ENCODE measurements at regions not wholly inside any gene's neighbourhood (a gene's known extent, or its start where the extent isn't known, plus 50 kb on each side); places are given as distances from the start of the nearest gene placed in this dataset.

GRCh38 chr22:45083659-45084305, 74.0 kb upstream of the PHF21B start:
- no peaks in the 10 kb centered on the region for H3K9me3 ChIP-seq (ENCODE audit: control extremely low read depth in 1 of 3, control insufficient read depth in 2 of 3, insufficient read depth in 1 of 3, low read length in 2 of 3)
- Mint-ChIP-seq H3K4me1 (no peaks in the 10 kb centered on the region), H3K9me3 (ENCODE audit: insufficient read depth) (peaks cover 4% of the 10 kb centered on the region), H3K27ac (no peak overlapping the region), H3K4me3 (no peak overlapping the region), H3K27me3 (peaks cover 33% of the 10 kb centered on the region)
- no peak overlapping the region for H3K27ac ChIP-seq (ENCODE audit: low read length in 2 of 2)
- H2AFZ ChIP-seq (ENCODE audit: insufficient read depth, low read depth, low read length, poor library complexity, severe bottlenecking): no peak overlapping the region
- DNase-seq (no peak), ATAC-seq (ENCODE audit: low read depth) (no peak)
- POLR2A ChIA-PET: no interaction called here
- TF ChIP-seq EZH2 (IDR thresholded peaks at IDR 0.05; ENCODE audit: borderline replicate concordance, insufficient read depth, low read depth, low read length, poor library complexity, severe bottlenecking) (no peak), CTCF (IDR thresholded peaks at IDR 0.05) (no peak)
- H3K79me2 ChIP-seq (ENCODE audit: control insufficient read depth, insufficient read depth, low read length): no peaks in the 10 kb centered on the region
- 89% methylated on average over 4 of the region's 6 CpGs for WGBS (ENCODE audit: insufficient coverage)
- no peaks in the 10 kb centered on the region for H4K20me1 ChIP-seq (ENCODE audit: control insufficient read depth, insufficient read depth, low read length, poor library complexity, severe bottlenecking)
- H3K27me3 ChIP-seq (replicated peaks in 1 of 4; ENCODE audit: control extremely low read depth in 1 of 4, control insufficient read depth in 3 of 4, insufficient read depth in 4 of 4, low read length in 3 of 4): peaks cover 0 to 14% (median 3%) of the 10 kb centered on the region in 4 experiments
- intact Hi-C loops (cut with micrococcal nuclease): no loop called here
- H3K36me3 ChIP-seq (replicated peaks in 1 of 2; ENCODE audit: control extremely low read depth in 1 of 2, control insufficient read depth in 1 of 2, extremely low read depth in 1 of 2, insufficient read depth in 2 of 2, low read length in 1 of 2): no peaks in the 10 kb centered on the region
- no peaks in the 10 kb centered on the region for H3K4me1 ChIP-seq (ENCODE audit: control insufficient read depth in 2 of 2, insufficient read depth in 2 of 2, low read length in 2 of 2)
- H3K4me3 ChIP-seq (ENCODE audit: control extremely low read depth in 1 of 5, extremely low read depth in 1 of 5, insufficient read depth in 1 of 5, low read depth in 2 of 5, low read length in 4 of 5): no peak overlapping the region
- H3K4me2 ChIP-seq (replicated peaks; ENCODE audit: low read depth, low read length, poor library complexity, severe bottlenecking): no peak overlapping the region
- CTCF ChIA-PET: interaction anchor here (1.1 kb wide), 1 partner anchor 16 kb away, joined by 4 read pairs; no protein-coding TSS in a partner anchor
- H3K9ac ChIP-seq (ENCODE audit: low read length): no peak overlapping the region

GRCh38 chr22:45084400-45084920, 74.7 kb upstream of the PHF21B start:
- Mint-ChIP-seq H3K4me1 (no peaks in the 10 kb centered on the region), H3K27ac (no peak overlapping the region), H3K27me3 (peaks cover 33% of the 10 kb centered on the region), H3K4me3 (no peak overlapping the region), H3K9me3 (ENCODE audit: insufficient read depth) (peaks cover 4% of the 10 kb centered on the region)
- DNase-seq: no peak
- TF ChIP-seq CTCF (IDR thresholded peaks at IDR 0.05): no peak
- TF ChIP-seq EZH2 (IDR thresholded peaks at IDR 0.05; ENCODE audit: borderline replicate concordance, insufficient read depth, low read depth, low read length, poor library complexity, severe bottlenecking): no peak
- Histone ChIP-seq H3K9me3 (ENCODE audit: control extremely low read depth in 1 of 3, control insufficient read depth in 2 of 3, insufficient read depth in 1 of 3, low read length in 2 of 3) (no peaks in the 10 kb centered on the region), H3K27me3 (replicated peaks in 1 of 4; ENCODE audit: control extremely low read depth in 1 of 4, control insufficient read depth in 3 of 4, insufficient read depth in 4 of 4, low read length in 3 of 4) (peaks cover 0 to 14% (median 3%) of the 10 kb centered on the region in 4 experiments), H3K36me3 (replicated peaks in 1 of 2; ENCODE audit: control extremely low read depth in 1 of 2, control insufficient read depth in 1 of 2, extremely low read depth in 1 of 2, insufficient read depth in 2 of 2, low read length in 1 of 2) (no peaks in the 10 kb centered on the region), H3K4me2 (replicated peaks; ENCODE audit: low read depth, low read length, poor library complexity, severe bottlenecking) (no peak overlapping the region), H4K20me1 (ENCODE audit: control insufficient read depth, insufficient read depth, low read length, poor library complexity, severe bottlenecking) (no peaks in the 10 kb centered on the region), H3K79me2 (ENCODE audit: control insufficient read depth, insufficient read depth, low read length) (no peaks in the 10 kb centered on the region), H3K27ac (ENCODE audit: low read length in 2 of 2) (no peak overlapping the region), H3K4me3 (ENCODE audit: control extremely low read depth in 1 of 5, extremely low read depth in 1 of 5, insufficient read depth in 1 of 5, low read depth in 2 of 5, low read length in 4 of 5) (no peak overlapping the region), H3K9ac (ENCODE audit: low read length) (no peak overlapping the region), H3K4me1 (ENCODE audit: control insufficient read depth in 2 of 2, insufficient read depth in 2 of 2, low read length in 2 of 2) (no peaks in the 10 kb centered on the region), H2AFZ (ENCODE audit: insufficient read depth, low read depth, low read length, poor library complexity, severe bottlenecking) (no peak overlapping the region)
- POLR2A ChIA-PET: no interaction called here
- intact Hi-C loops (cut with micrococcal nuclease): no loop called here
- CTCF ChIA-PET: interaction anchor here (1.1 kb wide), 1 partner anchor 15 kb away, joined by 4 read pairs; no protein-coding TSS in a partner anchor
- no peak for ATAC-seq (ENCODE audit: low read depth)
- 93% methylated on average over 5 of the region's 5 CpGs for WGBS (ENCODE audit: insufficient coverage)
